Trophoblast cell (in vitro differentiated cells and primary cell): ENCODE measurements at regions not wholly inside any gene's neighbourhood (a gene's known extent, or its start where the extent isn't known, plus 50 kb on each side); places are given as distances from the start of the nearest gene placed in this dataset.

Experiments used
- DNase-seq, 2 donors: peaks; one replicate each; pipeline ENCODE4 v3.0.0-alpha.2; 2016
- H2AFZ ChIP-seq: 2 replicates; pipeline ENCODE4 v1.6.1; 2013; ENCODE audit warnings: low read length, moderate library complexity, mild to moderate bottlenecking; ENCODE audit not compliant: insufficient read depth, poor library complexity
- H2AK5ac ChIP-seq: 2 replicates; pipeline ENCODE4 v1.6.1; 2013; ENCODE audit warnings: mild to moderate bottlenecking, low read length
- H2BK120ac ChIP-seq: 2 replicates; pipeline ENCODE4 v1.6.1; 2013; ENCODE audit warnings: low read length, mild to moderate bottlenecking, moderate library complexity; ENCODE audit not compliant: insufficient read depth, poor library complexity
- H2BK12ac ChIP-seq: 2 replicates; pipeline ENCODE4 v1.6.1; 2013; ENCODE audit warnings: mild to moderate bottlenecking, low read length, moderate library complexity
- H2BK5ac ChIP-seq: 2 replicates; pipeline ENCODE4 v1.6.1; 2013; ENCODE audit warnings: low read length, low read depth, moderate library complexity, mild to moderate bottlenecking; ENCODE audit not compliant: poor library complexity
- H3K14ac ChIP-seq: 2 replicates; pipeline ENCODE4 v1.6.1; 2013; ENCODE audit warnings: mild to moderate bottlenecking, low read length
- H3K18ac ChIP-seq: 2 replicates; pipeline ENCODE4 v1.6.1; 2013; ENCODE audit warnings: mild to moderate bottlenecking, low read length
- H3K23ac ChIP-seq: 2 replicates; pipeline ENCODE4 v1.6.1; 2013; ENCODE audit warnings: low read length
- H3K27ac ChIP-seq: 2 replicates; pipeline ENCODE4 v1.5.1; 2013; ENCODE audit warnings: low read depth, mild to moderate bottlenecking, inconsistent platforms, low read length, moderate library complexity
- H3K27me3 ChIP-seq: 2 replicates; pipeline ENCODE4 v1.6.1; 2013; ENCODE audit warnings: inconsistent platforms, mild to moderate bottlenecking, low read length, moderate library complexity; ENCODE audit not compliant: insufficient read depth
- H3K36me3 ChIP-seq, 2 experiments: 1 replicate in 1 of 2; 2 replicates in 1 of 2; pipeline ENCODE4 v1.6.1; 2013; ENCODE audit warnings: low read length in 2 of 2, mild to moderate bottlenecking in 2 of 2, moderate library complexity in 1 of 2; ENCODE audit not compliant: insufficient read depth in 2 of 2, control insufficient read depth in 1 of 2
- H3K4ac ChIP-seq: 2 replicates; pipeline ENCODE4 v1.6.1; 2013; ENCODE audit warnings: low read depth, mild to moderate bottlenecking, low read length, moderate library complexity
- H3K4me1 ChIP-seq, 2 experiments: 1 replicate in 1 of 2; 2 replicates in 1 of 2; pipeline ENCODE4 v1.6.1; 2013; ENCODE audit warnings: low read length in 2 of 2, mild to moderate bottlenecking in 2 of 2, moderate library complexity in 1 of 2; ENCODE audit not compliant: insufficient read depth in 2 of 2, control insufficient read depth in 1 of 2
- H3K4me2 ChIP-seq: 2 replicates; pipeline ENCODE4 v1.6.1; 2013; ENCODE audit warnings: inconsistent platforms, mild to moderate bottlenecking, low read length, moderate library complexity
- H3K4me3 ChIP-seq: 2 replicates; pipeline ENCODE4 v1.5.1; 2013; ENCODE audit warnings: mild to moderate bottlenecking, low read depth, low read length, inconsistent platforms
- H3K79me1 ChIP-seq: one replicate; pipeline ENCODE4 v1.6.1; 2013; ENCODE audit warnings: low read length
- H3K79me2 ChIP-seq: 2 replicates; pipeline ENCODE4 v1.6.1; 2013; ENCODE audit warnings: low read length, mild to moderate bottlenecking; ENCODE audit not compliant: control insufficient read depth, insufficient read depth, poor library complexity
- H3K9ac ChIP-seq: 2 replicates; pipeline ENCODE4 v1.6.1; 2013; ENCODE audit warnings: mild to moderate bottlenecking, low read length
- H3K9me3 ChIP-seq: 2 replicates; pipeline ENCODE4 v1.6.1; 2013; ENCODE audit warnings: low read depth, mild to moderate bottlenecking, control low read depth, inconsistent platforms, low read length; ENCODE audit not compliant: insufficient read depth
- H4K12ac ChIP-seq: 2 replicates; pipeline ENCODE4 v1.6.1; 2013; ENCODE audit warnings: low read depth, mild to moderate bottlenecking, low read length, moderate library complexity
- H4K8ac ChIP-seq: 2 replicates; pipeline ENCODE4 v1.6.1; 2013; ENCODE audit warnings: low read depth, mild to moderate bottlenecking, low read length, moderate library complexity
- H4K91ac ChIP-seq: one replicate; pipeline ENCODE4 v1.6.1; 2013; ENCODE audit warnings: low read depth, mild to moderate bottlenecking, low read length, moderate library complexity
- WGBS: extraction: QIAGEN DNeasy Blood & Tissue Kit; methylation state at CpG from one replicate; pipeline ENCODE4 v1.1.7; 2013; ENCODE audit warnings: missing lambda C conversion rate; ENCODE audit not compliant: insufficient read length, insufficient coverage; ENCODE audit errors: extremely low coverage; 5-methylcytosine and 5-hydroxymethylcytosine counted together

- Histone ChIP-seq H3K4me3 (no peak overlapping the region), H4K8ac (no peak overlapping the region), H3K23ac (no peak overlapping the region), H3K36me3 (no peaks in the 10 kb centered on the region), H3K27ac (no peak overlapping the region), H3K4me1 (no peaks in the 10 kb centered on the region), H2AK5ac (no peak overlapping the region), H2BK12ac (no peak overlapping the region), H3K79me1 (no peaks in the 10 kb centered on the region), H3K4ac (no peak overlapping the region), H3K27me3 (no peaks in the 10 kb centered on the region), H4K91ac (no peak overlapping the region), H2BK5ac (no peak overlapping the region), H3K4me2 (no peak overlapping the region), H4K12ac (no peak overlapping the region), H3K79me2 (no peaks in the 10 kb centered on the region), H3K14ac (no peak overlapping the region), H2AFZ (no peak overlapping the region), H3K18ac (no peak overlapping the region), H3K9ac (no peak overlapping the region), H3K9me3 (peaks cover 35% of the 10 kb centered on the region), H2BK120ac (no peak overlapping the region)
- DNase-seq = no peak
- no CpG with 5 or more reads among the region's 12 CpGs for WGBS
These were observed 66.4 kb upstream of the USP29 start for GRCh38 chr19:57053401-57053800.

- no peak overlapping the region for H4K91ac ChIP-seq
- no peak overlapping the region for H2BK5ac ChIP-seq
- no peak overlapping the region for H3K4me2 ChIP-seq
- no peak overlapping the region for H2AK5ac ChIP-seq
- H3K4ac ChIP-seq = no peak overlapping the region
- H3K4me3 ChIP-seq = no peak overlapping the region
- no peaks in the 10 kb centered on the region for H3K79me2 ChIP-seq
- H3K27ac ChIP-seq = no peak overlapping the region
- H2BK120ac ChIP-seq = no peak overlapping the region
- no peak overlapping the region for H3K18ac ChIP-seq
- H3K27me3 ChIP-seq = no peaks in the 10 kb centered on the region
- WGBS = no CpG with 5 or more reads among the region's 5 CpGs
- H3K4me1 ChIP-seq = no peaks in the 10 kb centered on the region
- H3K14ac ChIP-seq = no peak overlapping the region
- no peak overlapping the region for H3K23ac ChIP-seq
- peaks cover 22% of the 10 kb centered on the region for H3K9me3 ChIP-seq
- no peak overlapping the region for H2AFZ ChIP-seq
- no peak overlapping the region for H4K12ac ChIP-seq
- no peak for DNase-seq
- no peak overlapping the region for H3K9ac ChIP-seq
- no peaks in the 10 kb centered on the region for H3K36me3 ChIP-seq
- H2BK12ac ChIP-seq = no peak overlapping the region
- no peaks in the 10 kb centered on the region for H3K79me1 ChIP-seq
- H4K8ac ChIP-seq = no peak overlapping the region
These were observed 63.8 kb upstream of the USP29 start for GRCh38 chr19:57055956-57056355.

- H3K79me1 ChIP-seq = no peaks in the 10 kb centered on the region
- no peak overlapping the region for H4K12ac ChIP-seq
- no peaks in the 10 kb centered on the region for H3K27me3 ChIP-seq
- H3K4ac ChIP-seq = no peak overlapping the region
- H3K9me3 ChIP-seq = peaks cover 23% of the 10 kb centered on the region
- no peak overlapping the region for H2AFZ ChIP-seq
- H3K18ac ChIP-seq = no peak overlapping the region
- H2BK120ac ChIP-seq = no peak overlapping the region
- H3K23ac ChIP-seq = no peak overlapping the region
- H3K4me1 ChIP-seq = no peaks in the 10 kb centered on the region
- H2AK5ac ChIP-seq = no peak overlapping the region
- H2BK5ac ChIP-seq = no peak overlapping the region
- no CpG with 5 or more reads among the region's 16 CpGs for WGBS
- H3K27ac ChIP-seq = no peak overlapping the region
- H3K9ac ChIP-seq = no peak overlapping the region
- no peak overlapping the region for H4K8ac ChIP-seq
- peak in 1 of 2 donors; percentile 2 for DNase-seq
- no peak overlapping the region for H3K14ac ChIP-seq
- no peak overlapping the region for H4K91ac ChIP-seq
- H3K4me3 ChIP-seq = no peak overlapping the region
- H3K4me2 ChIP-seq = no peak overlapping the region
- H2BK12ac ChIP-seq = no peak overlapping the region
- no peaks in the 10 kb centered on the region for H3K79me2 ChIP-seq
- H3K36me3 ChIP-seq = no peaks in the 10 kb centered on the region
These were observed 62.6 kb upstream of the USP29 start for GRCh38 chr19:57057036-57057686.

- no peaks in the 10 kb centered on the region for H3K79me2 ChIP-seq
- no peak overlapping the region for H4K91ac ChIP-seq
- no CpG with 5 or more reads among the region's 6 CpGs for WGBS
- H3K23ac ChIP-seq = no peak overlapping the region
- H3K9me3 ChIP-seq = peaks cover 24% of the 10 kb centered on the region
- no peaks in the 10 kb centered on the region for H3K4me1 ChIP-seq
- no peak overlapping the region for H3K4me3 ChIP-seq
- no peaks in the 10 kb centered on the region for H3K36me3 ChIP-seq
- no peak overlapping the region for H4K8ac ChIP-seq
- H3K27ac ChIP-seq = no peak overlapping the region
- H2BK120ac ChIP-seq = no peak overlapping the region
- H4K12ac ChIP-seq = no peak overlapping the region
- no peak overlapping the region for H2BK12ac ChIP-seq
- no peak overlapping the region for H2AFZ ChIP-seq
- H3K4ac ChIP-seq = no peak overlapping the region
- H3K9ac ChIP-seq = no peak overlapping the region
- H3K14ac ChIP-seq = no peak overlapping the region
- H3K27me3 ChIP-seq = no peaks in the 10 kb centered on the region
- no peak overlapping the region for H3K4me2 ChIP-seq
- H3K18ac ChIP-seq = no peak overlapping the region
- no peaks in the 10 kb centered on the region for H3K79me1 ChIP-seq
- no peak overlapping the region for H2BK5ac ChIP-seq
- H2AK5ac ChIP-seq = no peak overlapping the region
- no peak for DNase-seq
These were observed 60.9 kb upstream of the USP29 start for GRCh38 chr19:57058871-57059270.
